Transverse colon (tissue), 4 donors: ENCODE measurements at regions not wholly inside any gene's neighbourhood (a gene's known extent, or its start where the extent isn't known, plus 50 kb on each side); places are given as distances from the start of the nearest gene placed in this dataset.

Source experiments
- CTCF ChIP-seq, 5 experiments: fragments of 200-600 bp in 3 of 5; fragments of 450-650 bp in 2 of 5; sonication (generic) in 3 of 5; IDR thresholded peaks; 1 replicate in 2 of 5; 2 replicates in 3 of 5; pipeline ENCODE4 v1.5.1; 2016 to 2017; ENCODE audit warnings: antibody characterized with exemption in 5 of 5, inconsistent platforms in 3 of 5, mild to moderate bottlenecking in 2 of 5, moderate library complexity in 1 of 5
- EP300 ChIP-seq: sonication (generic); formaldehyde crosslinking; IDR thresholded peaks from one replicate; pipeline ENCODE4 v1.6.1; 2017; ENCODE audit warnings: antibody characterized with exemption, low read depth
- POLR2A ChIP-seq: fragments of 450-650 bp; IDR thresholded peaks from one replicate; pipeline ENCODE4 v1.6.1; 2016; ENCODE audit warnings: antibody characterized with exemption, mild to moderate bottlenecking, moderate library complexity
- POLR2AphosphoS5 ChIP-seq, 3 donors: sonication (generic); formaldehyde crosslinking; IDR thresholded peaks; one replicate each; pipeline ENCODE4 v1.6.1; 2016; ENCODE audit warnings: antibody characterized with exemption in 3 of 3

GRCh38 chr20:10784554-10785183 is 110.9 kb upstream of the JAG1 start:
- TF ChIP-seq CTCF (IDR thresholded peaks at IDR 0.05): no peak
- no peak for TF ChIP-seq POLR2A
- TF ChIP-seq POLR2AphosphoS5 (IDR thresholded peaks at IDR 0.05): no peak
- no peak for TF ChIP-seq EP300
